ENCODE measurements at regions not wholly inside any gene's neighbourhood (a gene's known extent, or its start where the extent isn't known, plus 50 kb on each side); places are given as distances from the start of the nearest gene placed in this dataset.

- TF ChIP-seq ZNF263 (CRISPR knock-in tag; IDR thresholded peaks at IDR 0.05), result no peak; the same call in 1 of the 2 replicates
- TF ChIP-seq KDM5B (CRISPR knock-in tag; IDR thresholded peaks at IDR 0.05; ENCODE audit: borderline replicate concordance), result peak; percentile 83
- TF ChIP-seq ZKSCAN1 (IDR thresholded peaks at IDR 0.05; ENCODE audit: low read length), result no peak
- peak; percentile 93 for TF ChIP-seq ZNF501 (CRISPR knock-in tag; IDR thresholded peaks at IDR 0.05)
- TF ChIP-seq BORCS8-MEF2B (CRISPR knock-in tag; IDR thresholded peaks at IDR 0.05), result peak; percentile 49
- TF ChIP-seq ZNF17 (CRISPR knock-in tag; IDR thresholded peaks at IDR 0.05), result no peak
- TF ChIP-seq, protein P1, sequence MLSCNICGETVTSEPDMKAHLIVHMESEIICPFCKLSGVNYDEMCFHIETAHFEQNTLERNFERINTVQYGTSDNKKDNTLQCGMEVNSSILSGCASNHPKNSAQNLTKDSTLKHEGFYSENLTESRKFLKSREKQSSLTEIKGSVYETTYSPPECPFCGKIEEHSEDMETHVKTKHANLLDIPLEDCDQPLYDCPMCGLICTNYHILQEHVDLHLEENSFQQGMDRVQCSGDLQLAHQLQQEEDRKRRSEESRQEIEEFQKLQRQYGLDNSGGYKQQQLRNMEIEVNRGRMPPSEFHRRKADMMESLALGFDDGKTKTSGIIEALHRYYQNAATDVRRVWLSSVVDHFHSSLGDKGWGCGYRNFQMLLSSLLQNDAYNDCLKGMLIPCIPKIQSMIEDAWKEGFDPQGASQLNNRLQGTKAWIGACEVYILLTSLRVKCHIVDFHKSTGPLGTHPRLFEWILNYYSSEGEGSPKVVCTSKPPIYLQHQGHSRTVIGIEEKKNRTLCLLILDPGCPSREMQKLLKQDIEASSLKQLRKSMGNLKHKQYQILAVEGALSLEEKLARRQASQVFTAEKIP (CRISPR knock-in tag; IDR thresholded peaks at IDR 0.05; ENCODE audit: borderline replicate concordance), result no peak
- no peak for TF ChIP-seq FOXK2 (IDR thresholded peaks at IDR 0.05)
- TF ChIP-seq ZNF414 (CRISPR knock-in tag; IDR thresholded peaks at IDR 0.05), result no peak; the same call in 1 of the 2 replicates
- TF ChIP-seq, protein P2, sequence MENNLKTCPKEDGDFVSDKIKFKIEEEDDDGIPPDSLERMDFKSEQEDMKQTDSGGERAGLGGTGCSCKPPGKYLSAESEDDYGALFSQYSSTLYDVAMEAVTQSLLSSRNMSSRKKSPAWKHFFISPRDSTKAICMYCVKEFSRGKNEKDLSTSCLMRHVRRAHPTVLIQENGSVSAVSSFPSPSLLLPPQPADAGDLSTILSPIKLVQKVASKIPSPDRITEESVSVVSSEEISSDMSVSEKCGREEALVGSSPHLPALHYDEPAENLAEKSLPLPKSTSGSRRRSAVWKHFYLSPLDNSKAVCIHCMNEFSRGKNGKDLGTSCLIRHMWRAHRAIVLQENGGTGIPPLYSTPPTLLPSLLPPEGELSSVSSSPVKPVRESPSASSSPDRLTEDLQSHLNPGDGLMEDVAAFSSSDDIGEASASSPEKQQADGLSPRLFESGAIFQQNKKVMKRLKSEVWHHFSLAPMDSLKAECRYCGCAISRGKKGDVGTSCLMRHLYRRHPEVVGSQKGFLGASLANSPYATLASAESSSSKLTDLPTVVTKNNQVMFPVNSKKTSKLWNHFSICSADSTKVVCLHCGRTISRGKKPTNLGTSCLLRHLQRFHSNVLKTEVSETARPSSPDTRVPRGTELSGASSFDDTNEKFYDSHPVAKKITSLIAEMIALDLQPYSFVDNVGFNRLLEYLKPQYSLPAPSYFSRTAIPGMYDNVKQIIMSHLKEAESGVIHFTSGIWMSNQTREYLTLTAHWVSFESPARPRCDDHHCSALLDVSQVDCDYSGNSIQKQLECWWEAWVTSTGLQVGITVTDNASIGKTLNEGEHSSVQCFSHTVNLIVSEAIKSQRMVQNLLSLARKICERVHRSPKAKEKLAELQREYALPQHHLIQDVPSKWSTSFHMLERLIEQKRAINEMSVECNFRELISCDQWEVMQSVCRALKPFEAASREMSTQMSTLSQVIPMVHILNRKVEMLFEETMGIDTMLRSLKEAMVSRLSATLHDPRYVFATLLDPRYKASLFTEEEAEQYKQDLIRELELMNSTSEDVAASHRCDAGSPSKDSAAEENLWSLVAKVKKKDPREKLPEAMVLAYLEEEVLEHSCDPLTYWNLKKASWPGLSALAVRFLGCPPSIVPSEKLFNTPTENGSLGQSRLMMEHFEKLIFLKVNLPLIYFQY (CRISPR knock-in tag; IDR thresholded peaks at IDR 0.05; ENCODE audit: borderline replicate concordance), result peak; percentile 28; the same call in 1 of the 2 replicates
- TF ChIP-seq ZNF160 (CRISPR knock-in tag; IDR thresholded peaks at IDR 0.05), result 0 out of 2 replicates have a peak, but pooled peaks have one; percentile 16
- peak; percentile 43; the same call in 1 of the 2 replicates for TF ChIP-seq TMF1 (CRISPR knock-in tag; IDR thresholded peaks at IDR 0.05; ENCODE audit: low read depth)
- no peak for TF ChIP-seq SP4 (CRISPR knock-in tag; IDR thresholded peaks at IDR 0.05)
- TF ChIP-seq HINFP (CRISPR knock-in tag; IDR thresholded peaks at IDR 0.05; ENCODE audit: low read depth), result 0 out of 2 replicates have a peak, but pooled peaks have one; percentile 42
- peak; percentile 68; the same call in 1 of the 2 replicates for TF ChIP-seq ZBTB46 (CRISPR knock-in tag; IDR thresholded peaks at IDR 0.05; ENCODE audit: borderline replicate concordance)
- no peak for TF ChIP-seq NCOA5 (CRISPR knock-in tag; IDR thresholded peaks at IDR 0.05)
- TF ChIP-seq SMC3 (IDR thresholded peaks at IDR 0.05; ENCODE audit: low read length), result peak; percentile 41; the same call in 1 of the 2 replicates
- TF ChIP-seq ZNF878 (CRISPR knock-in tag; IDR thresholded peaks at IDR 0.05), result no peak
Measured at GRCh38 chr20:2206957-2207769, 88.6 kb upstream of the TGM3 start (continued).

All from HepG2 (cell line).